CD4-positive, alpha-beta T cell treated with Interleukin-4 for 4 hours (primary cell): ENCODE measurements at regions not wholly inside any gene's neighbourhood (a gene's known extent, or its start where the extent isn't known, plus 50 kb on each side); places are given as distances from the start of the nearest gene placed in this dataset.
"Not testable (repeated sequence)": the region's sequence is repeated elsewhere in the genome, so short reads cannot be mapped to it uniquely, and the experiment has no call there.

Source experiments
- DNase-seq: peaks from one replicate; pipeline ENCODE4 v3.0.0-alpha.2; 2020

DNA sequence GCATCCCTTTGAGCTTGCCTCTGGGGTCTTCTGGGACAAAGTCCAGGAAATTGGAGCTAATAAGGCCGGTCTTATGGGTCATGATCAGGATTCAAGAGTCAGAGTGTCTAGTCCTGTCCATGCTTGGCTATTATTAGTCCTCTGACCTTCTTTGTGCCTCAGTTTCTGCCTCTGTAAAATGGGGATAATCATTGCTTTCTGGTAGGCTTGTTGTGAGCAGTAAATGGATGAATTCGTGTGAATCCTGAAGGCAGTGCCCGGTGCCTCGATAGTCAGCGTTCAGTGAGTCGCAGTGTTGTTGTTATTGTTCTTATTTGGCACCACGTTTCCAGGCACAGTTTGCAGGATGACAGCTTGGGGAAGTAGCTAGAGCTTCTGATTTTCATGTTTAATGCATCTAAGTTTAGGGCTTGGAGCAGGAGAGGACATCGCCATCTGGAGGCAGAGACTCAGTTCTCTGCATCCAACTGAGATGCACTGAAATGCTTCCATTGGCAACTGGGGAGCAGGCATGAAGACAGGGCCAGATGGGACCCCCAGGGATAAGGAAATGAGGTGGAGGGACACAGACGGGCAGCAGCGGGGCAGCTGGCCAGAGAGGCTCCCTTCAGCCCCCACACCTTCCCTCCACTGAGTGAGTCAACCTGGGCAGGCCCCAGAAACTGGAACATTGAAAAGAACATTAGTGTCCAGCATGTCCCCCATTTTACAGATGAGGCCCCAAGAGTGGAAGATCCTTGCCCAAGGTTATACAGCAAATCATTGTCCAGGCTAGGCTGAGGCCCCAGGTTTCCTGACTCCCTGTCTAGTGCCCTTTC lies 160.3 kb downstream of the PTPRU start:
- no peak for DNase-seq

DNA sequence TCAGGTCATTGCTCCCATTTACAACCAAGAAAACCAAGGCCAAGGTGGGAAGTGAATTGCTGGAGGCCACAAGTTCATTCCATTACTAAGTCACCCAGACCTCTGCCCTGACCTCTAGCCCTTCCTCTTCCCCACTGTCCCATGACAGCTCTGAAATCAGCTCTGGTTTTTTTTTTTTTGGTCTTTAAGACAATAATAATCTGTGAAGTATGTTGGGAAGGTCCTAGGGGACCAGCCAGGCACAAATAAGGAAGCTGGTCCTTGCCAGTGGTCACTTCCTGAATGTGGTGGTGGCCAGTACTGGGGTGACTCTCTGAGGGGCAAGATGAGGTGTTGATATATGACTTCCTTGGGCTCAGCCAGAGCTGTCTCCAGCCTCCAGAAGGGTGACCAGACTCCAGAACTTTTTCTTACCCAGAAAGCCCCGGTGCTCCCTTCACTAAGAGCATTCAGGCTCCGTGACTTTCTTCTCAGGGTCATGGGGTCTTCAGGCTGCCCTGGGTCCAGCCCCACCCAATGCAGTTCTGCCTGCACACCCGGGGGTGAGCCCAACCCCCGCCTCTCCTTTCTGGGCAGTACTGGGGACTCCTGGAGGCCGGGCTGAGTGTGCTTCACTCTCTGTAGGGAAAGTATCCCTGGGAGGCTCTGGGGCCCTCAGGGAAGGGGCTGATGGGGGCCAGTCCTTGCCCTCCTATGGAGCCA lies 159.6 kb downstream of the PTPRU start:
- DNase-seq: no peak

DNA sequence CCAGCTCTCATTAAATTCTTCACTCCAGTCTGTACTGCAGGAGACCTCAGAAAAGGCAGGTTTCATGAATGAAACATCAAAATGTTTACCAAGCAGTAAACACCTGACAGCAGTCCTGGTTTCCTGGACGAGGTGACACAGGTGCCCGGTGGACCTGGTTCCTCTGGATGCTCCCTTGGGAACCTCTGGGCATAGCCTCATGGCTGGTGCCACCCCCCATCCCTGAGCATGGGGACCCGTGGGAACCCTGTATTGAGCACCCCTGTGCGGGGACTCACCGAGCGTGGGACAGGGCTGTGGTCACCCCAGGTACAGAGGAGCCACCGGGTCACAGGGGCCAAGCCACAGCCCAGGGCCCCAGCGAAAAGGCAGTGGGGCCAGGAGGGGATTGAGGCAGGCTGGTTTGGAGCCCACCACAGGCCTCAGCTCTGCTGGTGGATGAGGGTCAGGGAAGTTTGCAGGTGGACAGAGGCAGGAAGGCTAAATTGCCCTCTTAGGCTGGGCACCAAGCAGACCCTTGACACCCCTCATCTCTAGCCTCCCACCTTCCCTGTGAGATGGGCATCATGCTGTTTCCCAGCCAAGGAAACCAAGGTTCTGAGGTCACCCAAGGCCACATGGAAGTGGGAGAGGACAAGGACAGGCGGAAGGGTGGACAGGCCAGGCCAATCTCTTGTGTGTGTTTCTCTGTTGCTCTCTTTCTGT lies 158.4 kb downstream of the PTPRU start:
- DNase-seq: no peak

DNA sequence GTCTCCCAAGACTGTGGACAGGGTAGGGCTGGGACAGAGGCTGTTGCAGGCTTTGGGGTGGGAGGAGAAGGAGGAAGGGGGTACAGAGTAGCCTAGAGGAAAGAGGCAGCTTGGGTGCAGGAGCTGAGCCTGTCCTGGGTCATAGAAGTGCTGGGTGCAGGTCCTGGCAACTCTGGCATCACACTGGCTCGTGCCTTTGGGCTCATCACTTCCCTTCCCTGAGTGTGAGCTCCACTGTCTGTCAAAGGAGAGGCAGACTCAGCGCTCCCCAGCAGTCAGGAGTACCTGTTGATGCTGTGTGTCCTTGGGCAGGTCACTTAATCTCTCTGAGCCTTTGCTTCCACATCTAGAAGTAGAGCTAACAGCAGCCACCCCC lies 157.1 kb downstream of the PTPRU start:
- DNase-seq: no peak

DNA sequence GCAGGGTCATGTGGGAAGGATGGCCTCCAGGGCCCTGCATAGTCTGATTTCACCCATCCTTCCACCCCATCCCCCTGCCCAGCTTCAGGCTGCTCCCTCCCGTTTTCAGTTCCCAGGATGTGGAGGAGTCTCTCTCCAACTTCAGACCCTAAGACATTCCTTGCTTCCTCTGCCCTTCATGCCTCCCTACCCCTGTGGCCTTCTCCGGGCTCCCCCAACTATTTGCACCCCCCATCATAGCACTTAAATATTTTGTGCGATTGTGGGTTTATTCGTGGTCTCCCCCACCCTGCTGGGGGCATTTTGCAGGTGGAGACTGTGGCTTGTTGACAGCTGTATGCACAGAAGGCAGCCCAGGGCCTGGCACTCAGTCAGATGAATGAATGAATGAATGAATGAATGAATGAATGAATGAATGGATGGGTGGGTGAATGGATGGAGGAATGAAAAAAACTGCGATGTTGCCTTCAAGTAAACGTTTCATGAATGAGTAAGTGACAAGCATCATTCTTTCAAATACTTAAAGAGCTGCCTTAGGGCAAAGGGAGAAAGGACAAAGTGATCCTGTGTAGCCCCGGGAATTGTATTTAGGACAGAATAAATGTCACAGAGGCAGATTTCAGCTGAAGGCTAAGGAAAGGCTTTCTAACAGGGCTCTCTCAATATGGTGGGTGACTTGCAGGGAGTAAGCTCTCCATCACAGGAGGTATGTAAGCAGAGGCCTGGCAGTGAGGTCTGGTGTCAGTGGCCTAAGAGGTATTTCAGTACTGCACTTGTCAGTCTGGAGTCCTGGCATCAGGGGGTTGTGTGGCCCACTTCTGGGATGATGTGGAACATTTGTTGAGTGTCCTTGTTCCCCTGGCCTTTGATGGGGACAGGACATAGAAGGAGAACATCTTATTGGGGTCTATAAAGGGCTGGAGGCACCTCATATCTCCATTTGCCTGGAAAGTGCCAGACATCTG lies 156.4 kb downstream of the PTPRU start:
- DNase-seq: no peak

DNA sequence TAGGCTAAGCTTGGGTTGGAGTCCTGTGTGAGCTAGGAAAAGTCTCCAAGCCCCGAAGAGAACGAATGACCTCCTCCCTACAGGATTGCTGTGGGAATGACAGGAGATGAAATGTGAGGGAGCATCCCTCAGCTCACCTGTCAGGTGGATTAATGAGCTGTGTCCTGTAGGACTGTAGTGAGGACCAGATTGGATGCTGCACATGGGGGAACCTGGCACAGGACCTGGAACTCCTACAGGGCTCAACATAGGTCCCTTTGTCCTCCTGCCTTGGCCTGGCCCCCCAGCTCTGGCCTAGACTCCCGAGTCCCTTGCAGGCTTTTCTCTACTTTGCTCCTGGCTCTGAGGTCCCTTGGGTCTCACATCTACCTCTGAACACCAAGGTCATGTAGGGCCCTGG lies 155.7 kb downstream of the PTPRU start:
- DNase-seq: no peak

DNA sequence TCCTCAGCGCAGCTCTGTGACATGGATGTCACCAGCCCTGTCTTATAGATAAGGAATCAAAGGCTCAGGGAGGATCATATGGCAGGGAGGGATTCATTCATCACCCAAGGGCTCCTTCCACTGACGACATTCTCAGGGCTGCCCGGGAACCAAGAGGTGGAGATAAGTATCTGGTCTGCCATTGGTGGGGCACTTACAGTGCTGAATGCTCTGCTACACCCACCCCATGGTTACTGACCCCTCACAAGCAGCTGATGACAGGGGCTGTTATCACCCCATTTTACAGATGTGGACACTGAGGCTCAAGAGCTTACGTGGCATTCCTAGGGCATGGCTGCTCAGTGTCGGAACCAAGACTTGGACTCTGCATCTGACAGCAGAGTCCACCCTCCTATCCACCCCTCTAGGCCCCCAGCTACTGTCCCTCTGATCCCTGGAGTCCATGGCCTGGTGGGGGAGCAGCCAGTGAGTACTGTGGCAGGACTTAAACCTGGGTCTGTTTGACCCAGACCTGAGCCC lies 155.1 kb downstream of the PTPRU start:
- no peak for DNase-seq

DNA sequence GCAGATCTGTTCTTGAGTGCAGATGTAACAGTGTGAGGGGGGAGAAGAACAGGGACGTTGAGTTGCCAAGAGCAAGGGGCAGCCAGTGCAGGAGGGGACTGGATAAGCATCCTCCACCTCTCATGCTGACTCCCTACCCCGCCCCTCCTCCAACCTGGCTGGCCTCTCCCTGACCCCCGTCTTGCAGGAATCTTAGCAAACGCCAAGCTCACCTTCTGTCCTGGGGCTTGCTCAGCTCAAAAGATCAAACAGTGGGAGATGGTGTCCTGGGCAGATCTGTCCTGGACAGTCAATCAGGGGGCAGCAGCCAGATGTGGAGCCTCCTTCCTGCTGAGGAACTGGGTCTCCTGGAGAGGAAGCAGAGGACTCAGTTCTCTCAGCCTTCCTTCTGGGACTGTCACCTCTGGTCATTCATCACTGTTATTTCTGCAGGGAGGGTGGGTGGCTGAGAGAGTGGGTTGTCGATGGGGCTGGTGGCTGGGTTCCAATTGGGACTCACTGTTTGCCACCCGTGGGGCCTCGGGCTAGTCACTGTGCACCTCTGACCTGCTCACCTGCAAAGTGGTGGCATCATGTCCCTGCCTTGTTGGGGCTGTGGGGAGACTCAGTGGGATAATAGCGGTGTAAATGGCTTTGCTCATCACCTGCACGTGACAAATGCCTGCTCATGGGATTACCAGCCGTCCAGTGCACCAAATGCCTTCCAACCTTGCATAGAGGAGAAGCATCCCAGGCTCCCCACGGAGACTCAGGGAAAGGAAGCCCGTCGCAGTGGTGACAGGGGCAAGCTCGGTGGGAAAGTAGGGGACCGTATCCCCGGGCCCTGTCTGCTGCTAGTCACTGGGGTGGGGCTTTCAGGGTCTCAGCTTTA lies 154.4 kb downstream of the PTPRU start:
- no peak for DNase-seq

DNA sequence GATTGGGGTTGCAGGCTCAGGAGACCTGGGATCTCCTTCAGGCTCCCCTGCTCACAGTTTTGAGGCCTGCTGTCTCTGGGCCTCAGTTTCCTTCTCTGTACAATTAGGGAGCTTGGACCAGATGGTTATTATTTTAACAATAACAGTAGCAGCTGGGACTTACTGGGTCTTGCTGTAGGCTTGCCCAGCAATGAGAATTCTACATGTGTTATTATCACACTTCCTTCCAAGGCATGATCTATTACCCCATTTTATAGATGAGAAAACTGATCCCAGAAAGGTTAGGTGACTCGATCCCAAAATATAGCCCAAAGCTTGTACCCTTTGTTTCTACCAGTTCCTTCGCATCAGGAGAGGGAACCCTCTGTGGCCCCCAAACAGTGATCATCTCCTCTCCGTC lies 153.8 kb downstream of the PTPRU start:
- no peak for DNase-seq

DNA sequence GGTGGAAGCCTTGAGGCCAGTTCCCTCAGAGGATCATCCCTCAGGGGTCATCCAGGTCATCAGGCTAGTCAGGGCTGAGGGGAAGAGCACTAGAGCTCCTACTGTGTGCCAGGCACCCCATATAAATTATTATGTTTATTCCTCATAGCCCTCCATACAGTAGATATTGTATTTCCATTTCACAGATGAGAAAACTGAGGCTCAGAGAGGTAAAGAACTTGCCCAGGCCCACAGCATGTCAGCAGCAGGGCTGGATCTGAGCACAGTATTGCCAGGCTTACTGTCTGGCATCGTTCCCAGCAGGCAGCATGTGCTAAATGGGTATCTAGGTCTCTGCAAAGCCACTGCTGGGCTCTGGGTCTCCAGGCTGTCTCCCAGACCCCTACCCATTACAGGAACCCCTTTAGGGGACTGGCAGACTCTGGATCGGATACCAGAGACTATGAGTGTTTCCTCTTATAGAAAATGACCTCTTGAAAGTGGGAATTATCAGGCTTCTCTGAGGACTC lies 153.3 kb downstream of the PTPRU start:
- DNase-seq: no peak

DNA sequence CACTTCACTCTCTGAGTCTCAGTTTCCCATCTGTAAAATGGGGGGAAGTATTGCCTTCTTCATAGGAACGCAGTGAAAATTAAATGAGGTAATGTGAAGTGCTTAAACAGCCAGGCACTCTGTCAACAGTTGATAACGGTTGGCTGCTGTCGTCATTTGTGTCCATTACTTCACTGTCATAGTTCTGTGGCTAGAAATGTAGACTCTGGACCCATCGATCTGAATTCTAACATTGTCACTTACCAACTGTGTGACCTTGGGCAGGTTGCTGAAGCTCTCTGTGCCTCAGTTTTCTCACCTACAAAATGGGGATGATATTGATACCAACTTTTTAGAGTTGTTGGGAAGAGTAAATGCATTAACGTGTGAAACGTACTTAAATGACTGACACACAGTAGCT lies 152.6 kb downstream of the PTPRU start:
- no peak for DNase-seq

DNA sequence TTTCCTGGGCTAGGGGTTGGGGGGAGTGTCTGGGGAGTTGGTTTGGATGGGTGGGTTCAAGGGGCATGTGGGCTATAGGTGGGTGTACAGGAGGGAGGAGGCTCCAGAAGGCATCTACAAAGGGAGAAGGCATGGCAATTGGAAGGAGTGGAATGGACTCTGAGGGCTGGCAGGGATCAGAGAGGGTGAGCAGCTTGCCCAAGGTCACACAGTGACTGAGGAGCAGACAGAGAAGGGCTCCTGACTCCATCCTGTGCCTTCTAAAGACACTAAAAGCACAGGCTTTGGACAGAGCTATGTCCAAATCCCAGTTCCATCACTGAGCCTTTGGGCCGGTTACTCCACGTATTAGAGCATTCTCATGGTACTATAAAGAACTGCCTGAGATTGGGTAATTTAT lies 151.8 kb downstream of the PTPRU start:
- no peak for DNase-seq

DNA sequence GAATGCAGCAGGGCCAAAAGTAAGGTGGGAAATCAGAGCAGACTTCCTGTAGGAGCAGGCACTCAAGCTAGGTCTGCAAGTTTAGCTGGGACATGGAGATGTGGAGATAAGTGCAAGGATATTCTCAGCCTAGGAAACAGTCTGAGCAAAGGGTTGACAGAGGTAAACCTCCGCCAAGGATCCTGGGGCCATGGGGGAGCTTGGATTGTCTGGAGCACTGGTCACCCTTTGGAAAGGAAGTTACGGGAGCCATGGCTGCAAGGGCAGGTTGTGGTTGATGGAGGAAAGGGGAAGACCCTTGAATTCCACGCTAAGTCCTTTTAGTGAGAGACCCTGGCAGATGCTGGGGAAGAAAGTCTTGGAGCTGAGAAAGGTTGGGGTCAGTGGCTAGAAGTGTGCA lies 150.9 kb downstream of the PTPRU start:
- no peak for DNase-seq

DNA sequence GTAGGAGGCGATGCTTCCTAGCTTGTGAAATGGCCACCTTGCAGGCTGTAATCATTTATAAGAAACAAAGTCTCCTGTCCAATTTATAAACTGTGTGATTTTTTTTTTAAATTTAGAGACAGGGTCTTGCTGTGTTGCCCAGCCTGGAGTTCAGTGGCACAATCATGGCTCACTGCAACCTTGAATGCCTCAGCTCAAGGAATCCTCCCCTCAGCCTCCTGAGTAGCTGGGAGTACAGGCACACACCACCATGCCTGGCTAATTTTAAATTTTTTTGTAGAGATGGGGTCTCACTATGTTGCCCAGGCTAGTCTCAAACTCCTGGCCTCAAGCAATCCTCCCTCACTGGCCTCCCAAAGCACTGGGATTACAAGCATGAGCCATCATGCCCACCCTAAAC lies 150.1 kb downstream of the PTPRU start:
- not testable (repeated sequence) for DNase-seq

DNA sequence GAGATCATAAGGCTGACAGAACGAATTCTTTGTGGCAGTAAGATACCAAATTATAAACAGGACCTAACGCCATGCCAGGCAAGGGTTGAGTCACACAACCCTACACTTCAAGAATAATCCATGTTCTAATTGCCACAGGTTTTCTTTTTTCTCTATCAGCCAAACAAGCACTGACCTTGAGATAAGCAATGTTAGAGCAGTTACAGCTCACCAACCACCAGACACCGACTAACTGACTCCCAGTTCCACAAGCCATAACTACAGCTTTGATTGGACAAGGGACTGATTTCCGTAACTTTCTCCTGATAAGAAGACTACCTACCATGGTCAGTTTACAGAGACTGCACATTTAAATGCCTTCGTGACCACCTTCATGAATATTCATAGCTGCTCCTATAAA lies 149.6 kb downstream of the PTPRU start:
- DNase-seq: no peak

DNA sequence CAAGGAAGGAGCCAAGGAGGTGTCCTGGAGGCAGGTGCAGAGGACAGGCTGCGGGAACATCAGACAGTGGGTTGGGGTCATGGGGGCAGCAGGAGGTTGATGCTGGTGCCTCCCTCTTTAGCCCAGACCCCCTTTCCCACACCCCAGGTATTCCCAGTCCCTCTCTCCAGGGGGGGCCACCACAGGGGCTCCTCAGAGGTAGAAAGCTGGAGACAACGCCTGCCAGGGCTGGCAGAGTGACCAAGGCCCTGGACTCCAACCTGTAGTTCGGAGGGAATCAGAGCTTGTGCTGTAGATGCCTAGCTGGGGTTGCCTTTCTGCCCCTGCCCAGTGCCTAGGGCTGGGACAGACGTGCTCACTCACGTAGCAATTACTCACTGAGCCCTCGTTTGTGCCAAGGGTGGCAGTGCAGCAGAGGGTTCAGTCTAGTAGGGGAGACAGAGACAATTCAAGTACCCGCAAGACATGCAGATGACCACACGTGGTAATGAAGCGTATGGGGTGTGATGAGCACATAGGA lies 148.2 kb downstream of the PTPRU start:
- DNase-seq: no peak

DNA sequence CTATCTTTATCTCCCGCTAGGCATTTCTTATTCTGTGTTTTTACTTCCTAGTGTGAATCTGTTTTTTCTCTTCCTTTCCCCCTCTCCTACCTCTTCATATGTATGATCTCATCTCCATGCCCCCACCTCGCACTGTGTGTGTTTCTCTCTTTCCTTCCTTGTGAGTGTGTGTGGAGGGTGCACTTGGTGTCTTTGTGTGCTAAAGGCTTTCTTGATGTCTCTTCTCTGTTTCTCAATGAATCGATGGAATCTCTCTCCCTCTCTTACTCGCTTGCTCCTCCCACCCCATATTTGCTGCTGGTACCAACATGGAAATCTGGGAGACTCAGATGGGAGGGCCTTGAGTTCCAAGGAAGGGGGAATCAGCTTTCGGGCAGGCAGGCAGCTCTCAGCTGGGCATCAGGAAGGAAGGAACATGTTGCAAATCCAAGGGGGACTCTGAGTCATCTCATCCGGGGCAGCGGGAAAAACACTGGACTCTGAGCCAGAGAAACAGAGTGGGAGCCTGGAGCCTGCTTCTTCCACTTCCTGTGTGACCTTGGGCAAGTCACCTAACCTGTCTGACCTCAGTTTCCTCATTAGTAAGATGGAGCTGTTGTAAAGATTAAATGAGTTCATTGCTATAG lies 147.5 kb downstream of the PTPRU start:
- no peak for DNase-seq

DNA sequence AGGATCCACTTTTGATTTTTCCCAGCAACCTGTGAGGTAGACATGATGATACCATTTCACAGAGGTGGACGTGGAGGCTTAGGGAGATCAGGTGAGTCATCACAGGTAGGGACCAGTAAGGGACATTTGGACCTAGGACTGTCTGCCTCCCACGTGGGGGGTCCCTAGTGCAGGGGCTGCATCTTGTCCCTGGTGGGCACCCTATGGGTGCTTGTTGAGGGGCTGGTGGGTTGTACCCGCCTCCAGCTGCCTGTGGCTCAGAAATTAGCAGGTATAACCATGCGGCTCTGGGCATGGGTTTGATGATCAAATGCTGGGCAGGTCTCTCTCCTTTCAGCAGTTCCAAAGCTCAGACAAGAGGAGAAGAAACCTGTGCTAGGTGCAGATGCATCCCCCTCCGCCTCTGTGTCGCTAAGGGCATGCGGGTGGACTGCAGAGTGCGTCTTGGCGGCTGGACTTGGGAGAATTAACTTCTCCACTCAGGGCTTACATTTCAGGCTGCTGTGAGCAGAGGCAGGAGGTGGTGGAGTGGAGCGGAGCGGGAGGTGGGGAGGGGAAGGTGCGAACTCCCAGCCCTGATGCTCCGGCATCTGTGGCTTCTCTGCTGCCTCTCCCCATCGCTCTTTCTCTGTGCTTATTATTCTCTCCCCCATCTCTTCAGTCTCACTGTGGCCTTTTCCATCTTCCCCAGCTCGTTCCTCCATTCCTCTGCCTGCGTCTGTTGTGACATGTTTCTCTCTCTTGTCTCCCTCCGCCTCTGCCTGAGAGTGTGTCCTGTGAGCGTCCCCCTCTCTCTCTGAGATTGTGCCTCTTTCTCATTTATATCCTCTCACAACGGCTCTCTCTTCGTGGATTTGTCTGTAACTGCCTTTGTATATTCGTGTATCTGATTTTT lies 146.8 kb downstream of the PTPRU start:
- no peak for DNase-seq

DNA sequence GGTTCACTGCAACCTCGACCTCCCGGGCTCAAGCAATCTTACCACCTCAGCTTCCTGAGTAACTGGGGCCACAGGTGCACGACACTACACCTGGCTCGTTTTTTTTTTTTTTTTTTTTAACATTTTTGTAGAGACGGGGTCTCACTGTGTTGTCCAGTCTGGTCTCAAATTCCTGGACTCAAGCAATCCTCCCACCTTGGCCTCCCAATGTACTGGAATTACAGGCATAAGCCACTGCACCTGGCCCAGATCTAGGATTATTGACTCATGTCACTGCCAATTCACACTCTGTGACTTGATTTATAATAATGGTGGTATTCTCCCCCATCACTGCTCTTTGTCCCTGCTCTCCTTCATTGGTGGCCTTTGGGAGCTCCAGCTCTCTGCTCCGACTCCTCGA lies 145.1 kb downstream of the PTPRU start:
- DNase-seq: no peak

DNA sequence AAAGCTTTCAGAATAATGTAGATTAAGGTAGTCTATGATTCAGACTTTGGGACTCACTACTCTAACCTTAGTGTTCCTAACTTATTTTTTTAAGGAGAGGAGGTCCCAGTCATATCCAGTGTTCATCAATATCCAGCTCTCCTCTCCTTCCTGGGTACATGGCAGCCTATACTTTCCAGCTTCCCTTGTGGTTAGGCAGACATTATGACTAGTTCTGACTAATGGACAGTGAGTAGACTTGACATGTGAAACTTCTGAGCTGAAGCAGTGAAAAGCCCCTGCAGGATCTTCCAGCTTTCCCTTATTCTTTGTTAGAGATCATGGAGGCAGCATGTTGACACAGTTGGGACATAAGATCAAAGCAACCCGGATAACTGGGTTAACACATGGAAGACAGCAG lies 144.2 kb downstream of the PTPRU start:
- DNase-seq: no peak
